ENCODE measurements at regions not wholly inside any gene's neighbourhood (a gene's known extent, or its start where the extent isn't known, plus 50 kb on each side); places are given as distances from the start of the nearest gene placed in this dataset.

- no peaks in the 10 kb centered on the region; the same call in 2 of the 3 replicates for H3K9me3 ChIP-seq (replicated peaks; ENCODE audit: control insufficient read depth, insufficient read depth, low read length)
- CTCF ChIA-PET = no interaction called here
- no peaks in the 10 kb centered on the region for H3K4me1 ChIP-seq (ENCODE audit: control insufficient read depth, insufficient read depth, low read length)
- intact Hi-C loops (cut with micrococcal nuclease; ENCODE audit: unreplicated experiment) (no loop called here), in situ Hi-C loops (cut with MboI) (no loop called here)
- FAIRE-seq = no peak
- RAD21 ChIA-PET (ENCODE audit: unreplicated experiment) = interaction anchor here (0.6 kb wide), 1 partner anchor 14 kb away, joined by 3 read pairs; no protein-coding TSS in a partner anchor
- H2AFZ ChIP-seq (ENCODE audit: control insufficient read depth, low read depth, low read length) = no peak overlapping the region
- no peak overlapping the region for H3K9ac ChIP-seq (ENCODE audit: control insufficient read depth, insufficient read depth, low read length)
- H3K4me2 ChIP-seq (ENCODE audit: control insufficient read depth, insufficient read depth) = no peak overlapping the region
- H3K79me2 ChIP-seq (ENCODE audit: control insufficient read depth, insufficient read depth, low read length) = no peaks in the 10 kb centered on the region
- H3K36me3 ChIP-seq (ENCODE audit: control insufficient read depth in 2 of 2, insufficient read depth in 2 of 2, low read length in 1 of 2) = no peaks in the 10 kb centered on the region
- no peaks in the 10 kb centered on the region for H4K20me1 ChIP-seq (ENCODE audit: control insufficient read depth, insufficient read depth)
- H3K27me3 ChIP-seq (replicated peaks in 1 of 2; ENCODE audit: control insufficient read depth in 2 of 2, insufficient read depth in 2 of 2, low read length in 1 of 2) = no peaks in the 10 kb centered on the region
- ATAC-seq = no peak
- WGBS (ENCODE audit: insufficient coverage, insufficient replicate concordance, low lambda C conversion rate, missing lambda C conversion rate) = 82% methylated on average over 4 of the region's 4 CpGs
- SMC1A ChIA-PET (ENCODE audit: uncharacterized antibody, unreplicated experiment) = no interaction called here
- no peak for DNase-seq (ENCODE audit: low read depth, low spot score)
- TF ChIP-seq STAT3 (IDR thresholded peaks at IDR 0.05; ENCODE audit: low read depth, low read length) = no peak
- TF ChIP-seq JUNB (IDR thresholded peaks at IDR 0.05) = no peak
- TF ChIP-seq ATF7 (IDR thresholded peaks at IDR 0.05; ENCODE audit: low read depth) = no peak
- TF ChIP-seq CBX3 (IDR thresholded peaks at IDR 0.05; ENCODE audit: borderline replicate concordance, low read depth) = no peak
- no peak for TF ChIP-seq SKIL (IDR thresholded peaks at IDR 0.05; ENCODE audit: low read depth, poor library complexity, severe bottlenecking)
- TF ChIP-seq KDM1A (IDR thresholded peaks at IDR 0.05; ENCODE audit: borderline replicate concordance) = no peak
- no peak for TF ChIP-seq SP1 (IDR thresholded peaks at IDR 0.05; ENCODE audit: low read depth, low read length)
- no peak for TF ChIP-seq CEBPB (IDR thresholded peaks at IDR 0.05; ENCODE audit: borderline replicate concordance in 1 of 2, low read depth in 2 of 2, low read length in 2 of 2)
- TF ChIP-seq POLR2AphosphoS5 (IDR thresholded peaks at IDR 0.05; ENCODE audit: low read length) = no peak
- TF ChIP-seq NKRF (conservative IDR thresholded peaks at IDR 0.05) = no peak
- no peak for TF ChIP-seq ZNF207 (IDR thresholded peaks at IDR 0.05; ENCODE audit: borderline replicate concordance)
- TF ChIP-seq BMI1 (IDR thresholded peaks at IDR 0.05; ENCODE audit: borderline replicate concordance) = no peak
- TF ChIP-seq BCL3 (IDR thresholded peaks at IDR 0.05; ENCODE audit: borderline replicate concordance, insufficient read depth, low read depth, low read length, poor library complexity, severe bottlenecking) = no peak
- TF ChIP-seq DPF2 (IDR thresholded peaks at IDR 0.05) = no peak
- TF ChIP-seq RAD51 (IDR thresholded peaks at IDR 0.05) = no peak
- TF ChIP-seq EP300 (IDR thresholded peaks at IDR 0.05; ENCODE audit: borderline replicate concordance in 1 of 2, control insufficient read depth in 1 of 2, low read depth in 2 of 2, low read length in 2 of 2) = no peak
- TF ChIP-seq BACH1 (IDR thresholded peaks at IDR 0.05; ENCODE audit: borderline replicate concordance) = no peak
- no peak for TF ChIP-seq JUND (IDR thresholded peaks at IDR 0.05; ENCODE audit: low read depth, low read length)
- POLR2A ChIA-PET = no interaction called here
- BruUV-seq (replicated peaks) = no TSS peak
- H3K4me3 ChIP-seq = no peak overlapping the region
- H3K27ac ChIP-seq (ENCODE audit: control insufficient read depth, insufficient read depth) = no peak overlapping the region
Measured at GRCh38 chr13:33662392-33662791, 155.6 kb upstream of the RFC3 start.

Measured in GM12878 (cell line).